GM12878 (cell line): ENCODE measurements at regions not wholly inside any gene's neighbourhood (a gene's known extent, or its start where the extent isn't known, plus 50 kb on each side); places are given as distances from the start of the nearest gene placed in this dataset.

Experiments used
- BRCA1 ChIP-seq: IDR thresholded peaks from 2 replicates; pipeline ENCODE4 v1.6.1; 2011; ENCODE audit warnings: low read depth, low read length, improper control_type of control experiment
- CBFB ChIP-seq: IDR thresholded peaks from 2 replicates; pipeline ENCODE4 v1.6.1; 2016; ENCODE audit warnings: antibody characterized with exemption, low read depth
- EGR1 ChIP-seq, 2 experiments: IDR thresholded peaks; 1 replicate in 1 of 2; 2 replicates in 1 of 2; pipeline ENCODE4 v1.6.1; 2011 to 2012; ENCODE audit warnings: low read depth in 2 of 2, low read length in 2 of 2, borderline replicate concordance in 1 of 2, mild to moderate bottlenecking in 1 of 2, moderate library complexity in 1 of 2
- HDAC2 ChIP-seq: fragments of 200-600 bp; sonication (generic); IDR thresholded peaks from 2 replicates; pipeline ENCODE4 v1.6.1; 2017
- SIX5 ChIP-seq: IDR thresholded peaks from 2 replicates; pipeline ENCODE4 v1.6.1; 2011; ENCODE audit warnings: mild to moderate bottlenecking, low read depth, low read length, moderate library complexity; ENCODE audit not compliant: severe bottlenecking
- TF ChIP-seq, protein P1 (sequence below), 3 experiments: IDR thresholded peaks in 2 of 3; conservative IDR thresholded peaks in 1 of 3; 2 replicates each; pipeline ENCODE4 v1.5.1; 2011; ENCODE audit warnings: low read depth in 3 of 3, low read length in 3 of 3, mild to moderate bottlenecking in 3 of 3, control low read depth in 2 of 3, moderate library complexity in 2 of 3, inconsistent platforms in 1 of 3, mixed read lengths in 1 of 3; ENCODE audit not compliant: control insufficient read depth in 2 of 3, insufficient read depth in 1 of 3; ENCODE audit errors: extremely low read depth in 1 of 3
- TF ChIP-seq, protein P2 (sequence below): fragments of 450-650 bp; IDR thresholded peaks from 2 replicates; pipeline ENCODE4 v1.6.1; 2017; ENCODE audit warnings: mild to moderate bottlenecking, low read depth, inconsistent platforms; ENCODE audit not compliant: poor library complexity, severe bottlenecking
- TF ChIP-seq, protein P3 (sequence below): fragments of 450-650 bp; IDR thresholded peaks from 2 replicates; pipeline ENCODE4 v1.6.1; 2017; ENCODE audit warnings: mild to moderate bottlenecking, moderate library complexity

DNA sequence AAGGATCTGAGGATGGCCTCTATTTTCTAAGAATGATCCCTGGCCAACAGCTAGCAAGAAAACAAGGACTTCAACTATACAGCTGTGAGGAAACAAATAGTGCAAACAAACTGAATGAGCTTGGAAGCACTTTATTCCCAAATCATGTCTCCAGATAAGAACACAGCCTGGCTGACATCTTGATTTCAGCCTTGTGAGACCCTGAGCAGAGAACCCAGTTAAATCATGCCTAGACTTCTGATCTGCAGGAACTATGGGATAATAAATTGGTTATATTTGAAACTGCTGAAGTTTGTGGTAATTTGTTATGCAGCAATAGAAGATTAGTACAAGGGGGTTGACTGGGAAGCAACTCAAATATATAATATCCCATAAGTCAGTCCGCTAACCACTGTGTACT is 183.9 kb upstream of the BMP4 start:
- TF ChIP-seq EGR1 (IDR thresholded peaks at IDR 0.05; ENCODE audit: borderline replicate concordance in 1 of 2, low read depth in 2 of 2, low read length in 2 of 2) (no peak), HDAC2 (no peak), SIX5 (no peak), CBFB (no peak), BRCA1 (no peak)
- TF ChIP-seq, protein P1, sequence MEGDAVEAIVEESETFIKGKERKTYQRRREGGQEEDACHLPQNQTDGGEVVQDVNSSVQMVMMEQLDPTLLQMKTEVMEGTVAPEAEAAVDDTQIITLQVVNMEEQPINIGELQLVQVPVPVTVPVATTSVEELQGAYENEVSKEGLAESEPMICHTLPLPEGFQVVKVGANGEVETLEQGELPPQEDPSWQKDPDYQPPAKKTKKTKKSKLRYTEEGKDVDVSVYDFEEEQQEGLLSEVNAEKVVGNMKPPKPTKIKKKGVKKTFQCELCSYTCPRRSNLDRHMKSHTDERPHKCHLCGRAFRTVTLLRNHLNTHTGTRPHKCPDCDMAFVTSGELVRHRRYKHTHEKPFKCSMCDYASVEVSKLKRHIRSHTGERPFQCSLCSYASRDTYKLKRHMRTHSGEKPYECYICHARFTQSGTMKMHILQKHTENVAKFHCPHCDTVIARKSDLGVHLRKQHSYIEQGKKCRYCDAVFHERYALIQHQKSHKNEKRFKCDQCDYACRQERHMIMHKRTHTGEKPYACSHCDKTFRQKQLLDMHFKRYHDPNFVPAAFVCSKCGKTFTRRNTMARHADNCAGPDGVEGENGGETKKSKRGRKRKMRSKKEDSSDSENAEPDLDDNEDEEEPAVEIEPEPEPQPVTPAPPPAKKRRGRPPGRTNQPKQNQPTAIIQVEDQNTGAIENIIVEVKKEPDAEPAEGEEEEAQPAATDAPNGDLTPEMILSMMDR (IDR thresholded peaks at IDR 0.05 in 2 of 3, conservative IDR thresholded peaks at IDR 0.05 in 1 of 3; ENCODE audit: control insufficient read depth in 2 of 3, extremely low read depth in 1 of 3, insufficient read depth in 1 of 3, low read depth in 3 of 3, low read length in 3 of 3), result no peak
- TF ChIP-seq, protein P2, sequence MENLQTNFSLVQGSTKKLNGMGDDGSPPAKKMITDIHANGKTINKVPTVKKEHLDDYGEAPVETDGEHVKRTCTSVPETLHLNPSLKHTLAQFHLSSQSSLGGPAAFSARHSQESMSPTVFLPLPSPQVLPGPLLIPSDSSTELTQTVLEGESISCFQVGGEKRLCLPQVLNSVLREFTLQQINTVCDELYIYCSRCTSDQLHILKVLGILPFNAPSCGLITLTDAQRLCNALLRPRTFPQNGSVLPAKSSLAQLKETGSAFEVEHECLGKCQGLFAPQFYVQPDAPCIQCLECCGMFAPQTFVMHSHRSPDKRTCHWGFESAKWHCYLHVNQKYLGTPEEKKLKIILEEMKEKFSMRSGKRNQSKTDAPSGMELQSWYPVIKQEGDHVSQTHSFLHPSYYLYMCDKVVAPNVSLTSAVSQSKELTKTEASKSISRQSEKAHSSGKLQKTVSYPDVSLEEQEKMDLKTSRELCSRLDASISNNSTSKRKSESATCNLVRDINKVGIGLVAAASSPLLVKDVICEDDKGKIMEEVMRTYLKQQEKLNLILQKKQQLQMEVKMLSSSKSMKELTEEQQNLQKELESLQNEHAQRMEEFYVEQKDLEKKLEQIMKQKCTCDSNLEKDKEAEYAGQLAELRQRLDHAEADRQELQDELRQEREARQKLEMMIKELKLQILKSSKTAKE, result no peak
- TF ChIP-seq, protein P3, sequence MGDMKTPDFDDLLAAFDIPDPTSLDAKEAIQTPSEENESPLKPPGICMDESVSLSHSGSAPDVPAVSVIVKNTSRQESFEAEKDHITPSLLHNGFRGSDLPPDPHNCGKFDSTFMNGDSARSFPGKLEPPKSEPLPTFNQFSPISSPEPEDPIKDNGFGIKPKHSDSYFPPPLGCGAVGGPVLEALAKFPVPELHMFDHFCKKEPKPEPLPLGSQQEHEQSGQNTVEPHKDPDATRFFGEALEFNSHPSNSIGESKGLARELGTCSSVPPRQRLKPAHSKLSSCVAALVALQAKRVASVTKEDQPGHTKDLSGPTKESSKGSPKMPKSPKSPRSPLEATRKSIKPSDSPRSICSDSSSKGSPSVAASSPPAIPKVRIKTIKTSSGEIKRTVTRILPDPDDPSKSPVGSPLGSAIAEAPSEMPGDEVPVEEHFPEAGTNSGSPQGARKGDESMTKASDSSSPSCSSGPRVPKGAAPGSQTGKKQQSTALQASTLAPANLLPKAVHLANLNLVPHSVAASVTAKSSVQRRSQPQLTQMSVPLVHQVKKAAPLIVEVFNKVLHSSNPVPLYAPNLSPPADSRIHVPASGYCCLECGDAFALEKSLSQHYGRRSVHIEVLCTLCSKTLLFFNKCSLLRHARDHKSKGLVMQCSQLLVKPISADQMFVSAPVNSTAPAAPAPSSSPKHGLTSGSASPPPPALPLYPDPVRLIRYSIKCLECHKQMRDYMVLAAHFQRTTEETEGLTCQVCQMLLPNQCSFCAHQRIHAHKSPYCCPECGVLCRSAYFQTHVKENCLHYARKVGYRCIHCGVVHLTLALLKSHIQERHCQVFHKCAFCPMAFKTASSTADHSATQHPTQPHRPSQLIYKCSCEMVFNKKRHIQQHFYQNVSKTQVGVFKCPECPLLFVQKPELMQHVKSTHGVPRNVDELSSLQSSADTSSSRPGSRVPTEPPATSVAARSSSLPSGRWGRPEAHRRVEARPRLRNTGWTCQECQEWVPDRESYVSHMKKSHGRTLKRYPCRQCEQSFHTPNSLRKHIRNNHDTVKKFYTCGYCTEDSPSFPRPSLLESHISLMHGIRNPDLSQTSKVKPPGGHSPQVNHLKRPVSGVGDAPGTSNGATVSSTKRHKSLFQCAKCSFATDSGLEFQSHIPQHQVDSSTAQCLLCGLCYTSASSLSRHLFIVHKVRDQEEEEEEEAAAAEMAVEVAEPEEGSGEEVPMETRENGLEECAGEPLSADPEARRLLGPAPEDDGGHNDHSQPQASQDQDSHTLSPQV, result no peak
